BJ (cell line): ENCODE measurements at regions not wholly inside any gene's neighbourhood (a gene's known extent, or its start where the extent isn't known, plus 50 kb on each side); places are given as distances from the start of the nearest gene placed in this dataset.

Source experiments
- CTCF ChIA-PET: fragments of 350-600 bp; formaldehyde crosslinking; extraction: SDS; loops from one replicate; lab custom pipeline; 2021; ENCODE audit warnings: antibody characterized with exemption, inconsistent platforms; lab: Yijun Ruan, JAX
- POLR2A ChIA-PET: fragments of 300-600 bp; sonication (Branson Sonifier 250); formaldehyde crosslinking; extraction: SDS; loops from one replicate; lab custom pipeline; 2021; ENCODE audit warnings: antibody characterized with exemption; lab: Charles Lee
- DNase-seq: peaks from one replicate; pipeline ENCODE4 v3.0.0-alpha.2; 2011; ENCODE audit warnings: low read depth
- H3K27me3 ChIP-seq: 2 replicates; pipeline ENCODE4 v1.6.0; 2011; ENCODE audit warnings: low read length; ENCODE audit not compliant: control insufficient read depth, insufficient read depth
- H3K36me3 ChIP-seq: 2 replicates; pipeline ENCODE4 v1.5.1; 2011; ENCODE audit warnings: low read length; ENCODE audit not compliant: control insufficient read depth, insufficient read depth
- H3K4me3 ChIP-seq: 2 replicates; pipeline ENCODE4 v1.5.1; 2011; ENCODE audit warnings: low read depth, mild to moderate bottlenecking, control low read depth, low read length
- TF ChIP-seq, protein P1 (sequence below): IDR thresholded peaks from 2 replicates; pipeline ENCODE4 v1.5.1; 2011; ENCODE audit warnings: low read depth, mild to moderate bottlenecking, control low read depth, inconsistent platforms, low read length, moderate library complexity; ENCODE audit not compliant: insufficient read depth

GRCh38 chr4:114184901-114185300 lies 205.5 kb upstream of the ARSJ start:
- Histone ChIP-seq H3K36me3 (no peaks in the 10 kb centered on the region), H3K4me3 (no peak overlapping the region), H3K27me3 (no peaks in the 10 kb centered on the region)
- CTCF ChIA-PET: no interaction called here
- POLR2A ChIA-PET: no interaction called here
- DNase-seq: no peak
- TF ChIP-seq, protein P1, sequence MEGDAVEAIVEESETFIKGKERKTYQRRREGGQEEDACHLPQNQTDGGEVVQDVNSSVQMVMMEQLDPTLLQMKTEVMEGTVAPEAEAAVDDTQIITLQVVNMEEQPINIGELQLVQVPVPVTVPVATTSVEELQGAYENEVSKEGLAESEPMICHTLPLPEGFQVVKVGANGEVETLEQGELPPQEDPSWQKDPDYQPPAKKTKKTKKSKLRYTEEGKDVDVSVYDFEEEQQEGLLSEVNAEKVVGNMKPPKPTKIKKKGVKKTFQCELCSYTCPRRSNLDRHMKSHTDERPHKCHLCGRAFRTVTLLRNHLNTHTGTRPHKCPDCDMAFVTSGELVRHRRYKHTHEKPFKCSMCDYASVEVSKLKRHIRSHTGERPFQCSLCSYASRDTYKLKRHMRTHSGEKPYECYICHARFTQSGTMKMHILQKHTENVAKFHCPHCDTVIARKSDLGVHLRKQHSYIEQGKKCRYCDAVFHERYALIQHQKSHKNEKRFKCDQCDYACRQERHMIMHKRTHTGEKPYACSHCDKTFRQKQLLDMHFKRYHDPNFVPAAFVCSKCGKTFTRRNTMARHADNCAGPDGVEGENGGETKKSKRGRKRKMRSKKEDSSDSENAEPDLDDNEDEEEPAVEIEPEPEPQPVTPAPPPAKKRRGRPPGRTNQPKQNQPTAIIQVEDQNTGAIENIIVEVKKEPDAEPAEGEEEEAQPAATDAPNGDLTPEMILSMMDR: no peak

DNA sequence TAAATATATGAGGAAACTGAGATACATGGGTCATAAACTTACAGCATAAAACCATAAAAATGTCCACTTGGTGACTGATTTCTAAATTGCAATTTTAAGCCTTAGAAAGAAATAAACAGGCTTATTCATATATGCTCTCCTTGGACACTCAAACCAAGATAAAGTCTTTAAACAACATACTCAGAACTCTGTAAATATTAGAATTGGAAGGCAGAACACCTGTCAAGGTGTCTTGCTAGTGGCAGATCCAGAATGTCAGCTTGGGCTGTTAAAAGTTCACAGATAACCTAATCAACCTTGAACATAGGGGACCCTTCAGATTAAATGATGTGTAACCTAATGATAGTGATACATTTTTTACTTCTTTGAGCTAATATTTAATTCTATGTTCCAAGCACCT lies 208.1 kb upstream of the ARSJ start:
- no peak for DNase-seq
- POLR2A ChIA-PET: no interaction called here
- H3K36me3 ChIP-seq: no peaks in the 10 kb centered on the region
- TF ChIP-seq, protein P1: no peak
- H3K4me3 ChIP-seq: no peak overlapping the region
- H3K27me3 ChIP-seq: no peaks in the 10 kb centered on the region
- CTCF ChIA-PET: no interaction called here

- TF ChIP-seq, protein P1: no peak
- POLR2A ChIA-PET: no interaction called here
- no peaks in the 10 kb centered on the region for H3K27me3 ChIP-seq
- no peak for DNase-seq
- H3K4me3 ChIP-seq: no peak overlapping the region
- CTCF ChIA-PET: interaction anchor here (1.2 kb wide), 1 partner anchor 11 kb away, joined by 4 read pairs; no protein-coding TSS in a partner anchor
- no peaks in the 10 kb centered on the region for H3K36me3 ChIP-seq
Observed at GRCh38 chr4:114191496-114191895, 212.0 kb upstream of the ARSJ start.

- H3K27me3 ChIP-seq: no peaks in the 10 kb centered on the region
- ChIA-PET CTCF (no interaction called here), POLR2A (no interaction called here)
- TF ChIP-seq, protein P1: no peak
- no peak overlapping the region for H3K4me3 ChIP-seq
- DNase-seq: no peak
- no peaks in the 10 kb centered on the region for H3K36me3 ChIP-seq
Observed at GRCh38 chr4:114192854-114193253, 213.4 kb upstream of the ARSJ start.

DNA sequence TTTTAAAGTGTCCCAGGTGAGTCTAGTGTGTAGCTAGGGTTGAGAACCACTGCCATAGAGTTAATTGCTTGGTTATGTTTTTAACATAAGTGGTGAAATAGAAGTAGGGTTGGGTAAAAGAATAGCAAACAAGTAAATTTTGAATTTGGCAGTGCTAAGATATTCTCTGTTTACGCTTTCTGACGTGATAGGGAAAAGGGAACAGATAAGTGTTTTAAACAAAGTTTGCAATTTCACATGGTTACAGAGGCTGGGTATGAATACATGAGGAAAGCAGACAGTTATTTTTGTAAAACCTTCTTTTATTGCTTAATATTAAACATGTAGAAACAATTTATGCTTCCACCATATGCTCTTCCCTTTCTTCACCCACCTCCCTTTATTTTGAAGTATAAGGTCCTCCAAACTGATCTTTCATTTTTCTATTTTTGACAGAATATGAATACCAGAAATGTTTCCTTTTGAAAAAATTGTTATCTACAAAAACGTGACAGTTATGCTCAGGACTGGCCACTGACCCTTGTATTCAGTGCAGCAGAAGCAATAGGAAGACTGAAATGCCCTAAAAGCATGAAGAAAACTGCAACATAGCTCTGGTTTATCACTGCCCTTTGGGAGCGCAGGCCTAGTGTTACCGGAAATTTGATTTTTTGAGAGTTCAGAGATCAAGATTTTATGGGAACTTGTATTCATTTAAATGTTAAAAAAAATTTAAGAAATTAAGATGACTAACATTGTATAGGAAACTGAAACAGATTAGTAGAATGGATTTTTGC lies 214.4 kb upstream of the ARSJ start:
- H3K27me3 ChIP-seq: no peaks in the 10 kb centered on the region
- H3K4me3 ChIP-seq: no peak overlapping the region
- no peak for DNase-seq
- CTCF ChIA-PET: no interaction called here
- H3K36me3 ChIP-seq: no peaks in the 10 kb centered on the region
- POLR2A ChIA-PET: no interaction called here
- TF ChIP-seq, protein P1: no peak
